PFSK-1 (cell line): ENCODE measurements at regions not wholly inside any gene's neighbourhood (a gene's known extent, or its start where the extent isn't known, plus 50 kb on each side); places are given as distances from the start of the nearest gene placed in this dataset.

ENCODE experiments used
- POLR2AphosphoS5 ChIP-seq: IDR thresholded peaks from 2 replicates; pipeline ENCODE4 v1.6.1; 2012; ENCODE audit warnings: low read depth, mild to moderate bottlenecking, control low read depth, low read length, moderate library complexity
- REST ChIP-seq, 2 experiments: IDR thresholded peaks; 2 replicates each; pipeline versions ENCODE4 v1.6.1 to v1.8.0; 2011 to 2012; ENCODE audit warnings: low read depth in 2 of 2, low read length in 2 of 2, control low read depth in 1 of 2, inconsistent platforms in 1 of 2, mild to moderate bottlenecking in 1 of 2, moderate library complexity in 1 of 2; ENCODE audit not compliant: insufficient read depth in 1 of 2
- SIN3A ChIP-seq: IDR thresholded peaks from 2 replicates; pipeline ENCODE4 v1.6.1; 2012; ENCODE audit warnings: mild to moderate bottlenecking, low read length, moderate library complexity, borderline replicate concordance; ENCODE audit not compliant: insufficient read depth
- TAF1 ChIP-seq: IDR thresholded peaks from 2 replicates; pipeline ENCODE4 v1.6.1; 2012; ENCODE audit warnings: low read length, control low read depth, borderline replicate concordance; ENCODE audit not compliant: insufficient read depth

- no peak for TF ChIP-seq REST (IDR thresholded peaks at IDR 0.05; ENCODE audit: insufficient read depth in 1 of 2, low read depth in 2 of 2, low read length in 2 of 2)
- TF ChIP-seq POLR2AphosphoS5: no peak
- no peak for TF ChIP-seq TAF1
- TF ChIP-seq SIN3A: no peak
Measured at GRCh38 chr5:87156631-87157030, 111.1 kb upstream of the RASA1 start.
